HCT116 (cell line): ENCODE measurements at regions not wholly inside any gene's neighbourhood (a gene's known extent, or its start where the extent isn't known, plus 50 kb on each side); places are given as distances from the start of the nearest gene placed in this dataset.

Experiments
- ATAC-seq: fragments of 200-7000 bp; cut with Tn5 transposase; 2 replicates; pipeline ENCODE4 v1.9.1; 2020; ENCODE audit warnings: mild to moderate bottlenecking, moderate library complexity
- BruUV-seq: library from RNA; stranded (reverse); fragments of 400-500 nt; replicated peaks from 2 replicates; lab custom pipeline; 2021; lab: Mats Ljungman, UMichigan
- CTCF ChIA-PET: fragments of 300-600 bp; sonication (Branson Sonifier 250); formaldehyde crosslinking; loops from one replicate; lab custom pipeline; 2021; ENCODE audit warnings: antibody characterized with exemption; lab: Charles Lee
- POLR2A ChIA-PET: fragments of 300-600, 350-600 bp; sonication (Branson Sonifier 250); formaldehyde crosslinking; loops from one replicate; lab custom pipeline; 2021; ENCODE audit warnings: antibody characterized with exemption; lab: Charles Lee
- RAD21 ChIA-PET, 2 experiments: fragments of 300-600 bp; sonication (Branson Sonifier 250); formaldehyde crosslinking; loops; one replicate each; lab custom pipeline; 2023; ENCODE audit warnings: low total read pairs in 2 of 2; ENCODE audit not compliant: uncharacterized antibody in 2 of 2, unreplicated experiment in 2 of 2, low non-redundant PET in 1 of 2; lab: Charles Lee
- DNase-seq: peaks from one replicate; pipeline ENCODE4 v3.0.0-alpha.2; 2010; ENCODE audit warnings: low read depth, low spot score
- H2AFZ ChIP-seq: fragments of 200-600 bp; shearing (Covaris generic), sonication (generic); 2 replicates; pipeline ENCODE4 v1.6.1; 2017; ENCODE audit warnings: low read depth, mixed run types, mixed read lengths, antibody characterized with exemption, low read length; ENCODE audit not compliant: poor library complexity, severe bottlenecking
- H3K27ac ChIP-seq: 2 replicates; pipeline ENCODE4 v1.5.1; 2012; ENCODE audit warnings: low read depth, low read length
- H3K27me3 ChIP-seq: fragments of 200-600 bp; sonication (generic); 2 replicates; pipeline ENCODE4 v1.6.1; 2016; ENCODE audit warnings: mixed run types, low read length, mixed read lengths; ENCODE audit not compliant: insufficient read depth
- H3K36me3 ChIP-seq, 2 experiments: fragments of 200-500 bp in 1 of 2; fragments of 200-600 bp in 1 of 2; sonication (Bioruptor generic) in 1 of 2; sonication (generic) in 1 of 2; 2 replicates each; pipeline versions ENCODE4 v1.5.1 to v1.6.1; 2014 to 2016; ENCODE audit warnings: low read length in 2 of 2, inconsistent platforms in 1 of 2, mixed read lengths in 1 of 2, mixed run types in 1 of 2; ENCODE audit not compliant: insufficient read depth in 2 of 2, control insufficient read depth in 1 of 2
- H3K4me1 ChIP-seq, 2 experiments: fragments of 200-600 bp in 1 of 2; sonication (generic) in 1 of 2; 2 replicates each; pipeline versions ENCODE4 v1.5.1 to v1.6.1; 2012 to 2017; ENCODE audit warnings: low read length in 2 of 2, inconsistent platforms in 1 of 2, mild to moderate bottlenecking in 1 of 2, mixed read lengths in 1 of 2, mixed run types in 1 of 2, moderate library complexity in 1 of 2; ENCODE audit not compliant: insufficient read depth in 2 of 2, control insufficient read depth in 1 of 2
- H3K4me2 ChIP-seq: fragments of 200-600 bp; sonication (generic); 2 replicates; pipeline ENCODE4 v1.6.1; 2017; ENCODE audit warnings: mixed run types, low read length, mixed read lengths
- H3K4me3 ChIP-seq, 2 experiments: fragments of 200-600 bp in 1 of 2; sonication (generic) in 1 of 2; replicated peaks in 1 of 2; 2 replicates each; pipeline ENCODE4 v1.5.1; 2011 to 2016; ENCODE audit warnings: low read length in 2 of 2, control low read depth in 1 of 2, low read depth in 1 of 2, mild to moderate bottlenecking in 1 of 2, mixed read lengths in 1 of 2, mixed run types in 1 of 2
- H3K79me2 ChIP-seq: fragments of 200-600 bp; sonication (generic); 2 replicates; pipeline ENCODE4 v1.6.1; 2017; ENCODE audit warnings: mild to moderate bottlenecking, mixed run types, low read length, moderate library complexity, mixed read lengths; ENCODE audit not compliant: insufficient read depth
- H3K9ac ChIP-seq: fragments of 200-600 bp; sonication (generic); 2 replicates; pipeline ENCODE4 v1.6.1; 2016; ENCODE audit warnings: low read length, mixed read lengths
- H3K9me2 ChIP-seq: fragments of 200-600 bp; sonication (generic), shearing (Covaris generic); 2 replicates; pipeline ENCODE4 v1.6.1; 2017; ENCODE audit warnings: mixed run types, mild to moderate bottlenecking, moderate library complexity; ENCODE audit not compliant: insufficient read depth
- H3K9me3 ChIP-seq, 2 experiments: fragments of 200-500 bp in 1 of 2; fragments of 200-600 bp in 1 of 2; sonication (Bioruptor generic) in 1 of 2; sonication (generic) in 1 of 2; 2 replicates each; pipeline ENCODE4 v1.6.1; 2014 to 2017; ENCODE audit warnings: low read length in 2 of 2, mixed read lengths in 2 of 2, inconsistent platforms in 1 of 2, low read depth in 1 of 2, mild to moderate bottlenecking in 1 of 2, mixed run types in 1 of 2, moderate library complexity in 1 of 2; ENCODE audit not compliant: control insufficient read depth in 1 of 2, insufficient read depth in 1 of 2
- H4K20me1 ChIP-seq: fragments of 200-600 bp; sonication (generic), shearing (Covaris generic); 2 replicates; pipeline ENCODE4 v1.6.1; 2017; ENCODE audit warnings: mixed run types, mild to moderate bottlenecking, moderate library complexity; ENCODE audit not compliant: insufficient read depth
- CEBPB ChIP-seq: IDR thresholded peaks from 2 replicates; pipeline ENCODE4 v1.6.1; 2012; ENCODE audit warnings: low read depth
- EZH2 ChIP-seq: fragments of 200-600 bp; sonication (generic); IDR thresholded peaks from 2 replicates; pipeline ENCODE4 v1.6.1; 2017; ENCODE audit warnings: antibody characterized with exemption, mixed run types
- EZH2phosphoT487 ChIP-seq: fragments of 200-600 bp; IDR thresholded peaks from 2 replicates; pipeline ENCODE4 v1.6.1; 2018; ENCODE audit warnings: antibody characterized with exemption, borderline replicate concordance
- JUND ChIP-seq: IDR thresholded peaks from 2 replicates; pipeline ENCODE4 v1.6.1; 2012
- POLR2A ChIP-seq: IDR thresholded peaks from 2 replicates; pipeline ENCODE4 v1.7.0; 2011; ENCODE audit warnings: borderline replicate concordance; ENCODE audit not compliant: insufficient read depth, insufficient read length; ENCODE audit errors: extremely low read depth
- POLR2AphosphoS5 ChIP-seq: IDR thresholded peaks from 2 replicates; pipeline ENCODE4 v1.6.1; 2011; ENCODE audit warnings: mild to moderate bottlenecking, low read depth, low read length, moderate library complexity
- RAD21 ChIP-seq: IDR thresholded peaks from 2 replicates; pipeline ENCODE4 v1.6.1; 2012; ENCODE audit warnings: low read depth, mild to moderate bottlenecking
- SIN3A ChIP-seq: IDR thresholded peaks from 2 replicates; pipeline ENCODE4 v1.6.1; 2012; ENCODE audit warnings: low read depth
- YY1 ChIP-seq: IDR thresholded peaks from 2 replicates; pipeline ENCODE4 v1.6.1; 2011; ENCODE audit warnings: low read length, low read depth, moderate library complexity, mild to moderate bottlenecking; ENCODE audit not compliant: insufficient replicate concordance; ENCODE audit errors: extremely low read depth
- ZFX ChIP-seq: fragments of 450-650 bp; IDR thresholded peaks from 2 replicates; pipeline ENCODE4 v1.6.1; 2017
- ZNF274 ChIP-seq: fragments of 200-500 bp; sonication (Bioruptor generic); IDR thresholded peaks from 2 replicates; pipeline ENCODE4 v1.6.1; 2014; ENCODE audit warnings: mild to moderate bottlenecking, low read depth, low read length, inconsistent platforms
- intact Hi-C: fragments of 100-400 bp; cut with micrococcal nuclease; formaldehyde crosslinking; loops from 2 replicates; pipeline ENCODE4 v1.10.0; 2022
- TF ChIP-seq, protein P1 (sequence below): IDR thresholded peaks from 2 replicates; pipeline ENCODE4 v1.6.1; 2012; ENCODE audit warnings: low read depth
- TF ChIP-seq, protein P2 (sequence below), 3 experiments: fragments of 200-600 bp in 1 of 3; sonication (generic) in 1 of 3; IDR thresholded peaks in 2 of 3; conservative IDR thresholded peaks in 1 of 3; 2 replicates each; pipeline ENCODE4 v1.5.1; 2012 to 2017; ENCODE audit warnings: low read depth in 2 of 3, low read length in 2 of 3, antibody characterized with exemption in 1 of 3, borderline replicate concordance in 1 of 3, control low read depth in 1 of 3, mild to moderate bottlenecking in 1 of 3, mixed read lengths in 1 of 3, mixed run types in 1 of 3, moderate library complexity in 1 of 3; ENCODE audit not compliant: insufficient read depth in 1 of 3

DNA sequence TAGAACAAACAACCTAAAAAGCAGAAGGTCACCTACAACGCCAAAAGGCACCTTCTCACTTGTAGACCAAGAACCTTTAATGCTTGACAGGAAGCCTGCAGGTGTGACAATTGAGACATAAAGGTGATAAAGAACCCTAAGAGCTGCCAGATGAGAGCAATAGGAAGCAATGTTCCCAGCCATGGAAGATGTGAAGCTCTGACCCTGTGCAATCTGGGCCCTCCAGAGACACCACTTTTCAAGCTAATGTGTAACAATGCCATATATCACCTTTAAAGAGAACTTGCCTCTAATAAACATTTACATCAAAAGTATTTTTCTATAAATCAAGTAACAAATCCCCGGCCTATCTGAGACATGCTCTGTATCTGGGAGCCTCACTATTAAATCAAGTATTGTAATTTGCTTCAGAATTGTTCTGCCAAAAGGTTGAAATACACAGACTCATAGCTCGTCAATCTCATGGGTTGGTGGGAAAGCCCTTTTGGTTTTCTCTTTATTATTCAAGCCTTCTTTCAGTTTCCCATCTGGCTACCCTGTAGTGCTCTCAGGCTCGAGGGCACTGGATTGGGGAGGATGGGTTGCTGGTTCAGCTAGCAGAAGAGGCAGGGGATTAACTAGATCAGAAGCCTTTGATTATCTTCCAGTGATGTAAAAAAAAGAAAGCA, 368.9 kb downstream of the BUD13 start:
- ATAC-seq: no peak
- H3K27me3 ChIP-seq: peaks cover 59% of the 10 kb centered on the region
- POLR2A ChIA-PET: no interaction called here

More for the DNA sequence above, 368.9 kb downstream of the BUD13 start:
- RAD21 ChIA-PET: no interaction called here
- no peaks in the 10 kb centered on the region for H3K79me2 ChIP-seq
- H3K9me3 ChIP-seq: no peaks in the 10 kb centered on the region
- no peaks in the 10 kb centered on the region for H3K36me3 ChIP-seq
- no peak overlapping the region for H3K4me2 ChIP-seq
- no peaks in the 10 kb centered on the region for H4K20me1 ChIP-seq
- no peak overlapping the region for H2AFZ ChIP-seq
- intact Hi-C loops: no loop called here
- no peak overlapping the region for H3K4me3 ChIP-seq
- TF ChIP-seq RAD21 (no peak), YY1 (no peak), ZFX (no peak), POLR2A (no peak), ZNF274 (no peak), SIN3A (no peak), EZH2 (no peak), POLR2AphosphoS5 (no peak), EZH2phosphoT487 (no peak), JUND (no peak), CEBPB (no peak)
- TF ChIP-seq, protein P1, sequence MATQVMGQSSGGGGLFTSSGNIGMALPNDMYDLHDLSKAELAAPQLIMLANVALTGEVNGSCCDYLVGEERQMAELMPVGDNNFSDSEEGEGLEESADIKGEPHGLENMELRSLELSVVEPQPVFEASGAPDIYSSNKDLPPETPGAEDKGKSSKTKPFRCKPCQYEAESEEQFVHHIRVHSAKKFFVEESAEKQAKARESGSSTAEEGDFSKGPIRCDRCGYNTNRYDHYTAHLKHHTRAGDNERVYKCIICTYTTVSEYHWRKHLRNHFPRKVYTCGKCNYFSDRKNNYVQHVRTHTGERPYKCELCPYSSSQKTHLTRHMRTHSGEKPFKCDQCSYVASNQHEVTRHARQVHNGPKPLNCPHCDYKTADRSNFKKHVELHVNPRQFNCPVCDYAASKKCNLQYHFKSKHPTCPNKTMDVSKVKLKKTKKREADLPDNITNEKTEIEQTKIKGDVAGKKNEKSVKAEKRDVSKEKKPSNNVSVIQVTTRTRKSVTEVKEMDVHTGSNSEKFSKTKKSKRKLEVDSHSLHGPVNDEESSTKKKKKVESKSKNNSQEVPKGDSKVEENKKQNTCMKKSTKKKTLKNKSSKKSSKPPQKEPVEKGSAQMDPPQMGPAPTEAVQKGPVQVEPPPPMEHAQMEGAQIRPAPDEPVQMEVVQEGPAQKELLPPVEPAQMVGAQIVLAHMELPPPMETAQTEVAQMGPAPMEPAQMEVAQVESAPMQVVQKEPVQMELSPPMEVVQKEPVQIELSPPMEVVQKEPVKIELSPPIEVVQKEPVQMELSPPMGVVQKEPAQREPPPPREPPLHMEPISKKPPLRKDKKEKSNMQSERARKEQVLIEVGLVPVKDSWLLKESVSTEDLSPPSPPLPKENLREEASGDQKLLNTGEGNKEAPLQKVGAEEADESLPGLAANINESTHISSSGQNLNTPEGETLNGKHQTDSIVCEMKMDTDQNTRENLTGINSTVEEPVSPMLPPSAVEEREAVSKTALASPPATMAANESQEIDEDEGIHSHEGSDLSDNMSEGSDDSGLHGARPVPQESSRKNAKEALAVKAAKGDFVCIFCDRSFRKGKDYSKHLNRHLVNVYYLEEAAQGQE: no peak
- TF ChIP-seq, protein P2, sequence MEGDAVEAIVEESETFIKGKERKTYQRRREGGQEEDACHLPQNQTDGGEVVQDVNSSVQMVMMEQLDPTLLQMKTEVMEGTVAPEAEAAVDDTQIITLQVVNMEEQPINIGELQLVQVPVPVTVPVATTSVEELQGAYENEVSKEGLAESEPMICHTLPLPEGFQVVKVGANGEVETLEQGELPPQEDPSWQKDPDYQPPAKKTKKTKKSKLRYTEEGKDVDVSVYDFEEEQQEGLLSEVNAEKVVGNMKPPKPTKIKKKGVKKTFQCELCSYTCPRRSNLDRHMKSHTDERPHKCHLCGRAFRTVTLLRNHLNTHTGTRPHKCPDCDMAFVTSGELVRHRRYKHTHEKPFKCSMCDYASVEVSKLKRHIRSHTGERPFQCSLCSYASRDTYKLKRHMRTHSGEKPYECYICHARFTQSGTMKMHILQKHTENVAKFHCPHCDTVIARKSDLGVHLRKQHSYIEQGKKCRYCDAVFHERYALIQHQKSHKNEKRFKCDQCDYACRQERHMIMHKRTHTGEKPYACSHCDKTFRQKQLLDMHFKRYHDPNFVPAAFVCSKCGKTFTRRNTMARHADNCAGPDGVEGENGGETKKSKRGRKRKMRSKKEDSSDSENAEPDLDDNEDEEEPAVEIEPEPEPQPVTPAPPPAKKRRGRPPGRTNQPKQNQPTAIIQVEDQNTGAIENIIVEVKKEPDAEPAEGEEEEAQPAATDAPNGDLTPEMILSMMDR (IDR thresholded peaks at IDR 0.05 in 2 of 3, conservative IDR thresholded peaks at IDR 0.05 in 1 of 3; ENCODE audit: borderline replicate concordance in 1 of 3, insufficient read depth in 1 of 3, low read depth in 2 of 3, low read length in 2 of 3): no peak
- no peak overlapping the region for H3K9ac ChIP-seq
- BruUV-seq: no TSS peak
- H3K27ac ChIP-seq: no peak overlapping the region
- H3K9me2 ChIP-seq: no peaks in the 10 kb centered on the region
- H3K4me1 ChIP-seq: no peaks in the 10 kb centered on the region
- DNase-seq: no peak
- CTCF ChIA-PET: no interaction called here
